HepG2 (cell line): ENCODE measurements at regions not wholly inside any gene's neighbourhood (a gene's known extent, or its start where the extent isn't known, plus 50 kb on each side); places are given as distances from the start of the nearest gene placed in this dataset.

Experiments used
- ATAC-seq: fragments of 200-7000 bp; cut with Tn5 transposase; 3 replicates; pipeline ENCODE4 v1.9.1; 2020; ENCODE audit warnings: mild to moderate bottlenecking, moderate library complexity
- BruUV-seq: library from RNA; stranded (reverse); fragments of 400-500 nt; replicated peaks from 2 replicates; lab custom pipeline; 2021; lab: Mats Ljungman, UMichigan
- CTCF ChIA-PET: fragments of 300-600 bp; formaldehyde crosslinking; extraction: SDS; loops from one replicate; lab custom pipeline; 2021; ENCODE audit warnings: low total read pairs, inconsistent platforms, low intra/inter-chr PET ratio; lab: Yijun Ruan, JAX
- POLR2A ChIA-PET: fragments of 350-600 bp; sonication (Branson Sonifier 250); formaldehyde crosslinking; loops from one replicate; lab custom pipeline; 2020; ENCODE audit warnings: antibody characterized with exemption, inconsistent platforms; lab: Yijun Ruan, JAX
- DNase-seq: peaks from one replicate; pipeline ENCODE4 v3.0.0-alpha.2; 2015; ENCODE audit warnings: low spot score
- FAIRE-seq: peaks from 3 replicates; lab custom pipeline; 2011; peaks lifted over from hg19 to GRCh38; lab: Jason Lieb, UNC
- H2AFZ ChIP-seq: one replicate; pipeline ENCODE4 v1.6.1; 2011; ENCODE audit warnings: low read length, inconsistent platforms
- H3K27ac ChIP-seq: fragments of 300-600 bp; 3 replicates; pipeline ENCODE4 v1.8.0; 2011; ENCODE audit warnings: mixed run types, mild to moderate bottlenecking, mixed read lengths, low read length, inconsistent platforms; ENCODE audit not compliant: insufficient read depth; ENCODE audit errors: extremely low read length
- H3K27me3 ChIP-seq, 2 experiments: fragments of 200-600 bp in 1 of 2; 2 replicates in 1 of 2; 3 replicates in 1 of 2; pipeline versions ENCODE4 v1.6.0 to v1.8.0; 2011; ENCODE audit warnings: low read length in 2 of 2, mild to moderate bottlenecking in 2 of 2, moderate library complexity in 2 of 2, inconsistent platforms in 1 of 2; ENCODE audit not compliant: insufficient read depth in 2 of 2, control insufficient read depth in 1 of 2
- H3K36me3 ChIP-seq, 2 experiments: fragments of 200-600 bp in 1 of 2; replicated peaks in 1 of 2; 2 replicates in 1 of 2; 3 replicates in 1 of 2; pipeline versions ENCODE4 v1.5.1 to v1.8.0; 2011; ENCODE audit warnings: low read length in 2 of 2, inconsistent platforms in 1 of 2; ENCODE audit not compliant: insufficient read depth in 2 of 2, control insufficient read depth in 1 of 2
- H3K4me1 ChIP-seq: 2 replicates; pipeline ENCODE4 v1.5.1; 2012; ENCODE audit warnings: low read length, inconsistent platforms; ENCODE audit not compliant: insufficient read depth
- H3K4me2 ChIP-seq: 2 replicates; pipeline ENCODE4 v1.6.0; 2011; ENCODE audit warnings: low read depth, low read length, inconsistent platforms
- H3K4me3 ChIP-seq, 3 experiments: fragments of 200-600 bp in 1 of 3; sonication (generic), shearing (Covaris generic) in 1 of 3; replicated peaks in 1 of 3; 2 replicates each; pipeline ENCODE4 v1.5.1; 2011 to 2016; ENCODE audit warnings: low read length in 3 of 3, inconsistent platforms in 2 of 3, low read depth in 2 of 3, mild to moderate bottlenecking in 2 of 3, control low read depth in 1 of 3, mixed read lengths in 1 of 3; ENCODE audit not compliant: insufficient read depth in 1 of 3
- H3K79me2 ChIP-seq: one replicate; pipeline ENCODE4 v1.6.1; 2011; ENCODE audit warnings: low read length, inconsistent platforms; ENCODE audit not compliant: insufficient read depth
- H3K9ac ChIP-seq: 2 replicates; pipeline ENCODE4 v1.6.0; 2011; ENCODE audit warnings: mild to moderate bottlenecking, low read depth, low read length, inconsistent platforms; ENCODE audit not compliant: insufficient read depth
- H3K9me3 ChIP-seq: 2 replicates; pipeline ENCODE4 v1.5.1; 2012; ENCODE audit warnings: mild to moderate bottlenecking, low read length
- H4K20me1 ChIP-seq: 2 replicates; pipeline ENCODE4 v1.6.0; 2011; ENCODE audit warnings: inconsistent platforms, mild to moderate bottlenecking, low read length, moderate library complexity; ENCODE audit not compliant: insufficient read depth
- CC2D1A ChIP-seq: sonication (generic); formaldehyde crosslinking; IDR thresholded peaks from 2 replicates; pipeline ENCODE4 v1.8.1; 2023; ENCODE audit warnings: mild to moderate bottlenecking, missing genetic modification reagents
- HOXD1 ChIP-seq: sonication (generic); formaldehyde crosslinking; IDR thresholded peaks from 2 replicates; pipeline ENCODE4 v1.5.0; 2020; ENCODE audit warnings: missing genetic modification reagents
- POLR2A ChIP-seq, 2 experiments: IDR thresholded peaks; 2 replicates each; pipeline ENCODE4 v1.6.1; 2011; ENCODE audit warnings: low read depth in 2 of 2, low read length in 2 of 2, mild to moderate bottlenecking in 1 of 2, moderate library complexity in 1 of 2; ENCODE audit not compliant: insufficient read depth in 1 of 2
- ZIK1 ChIP-seq: sonication (generic); formaldehyde crosslinking; IDR thresholded peaks from 2 replicates; pipeline ENCODE4 v1.5.0; 2020; ENCODE audit warnings: mild to moderate bottlenecking, low read depth, missing genetic modification reagents, borderline replicate concordance
- ZMYM4 ChIP-seq: sonication (generic); formaldehyde crosslinking; IDR thresholded peaks from 2 replicates; pipeline ENCODE4 v1.8.1; 2023; ENCODE audit warnings: mild to moderate bottlenecking, missing genetic modification reagents
- WGBS: methylation state at CpG from one replicate; pipeline ENCODE4 v1.1.6; 2017; ENCODE audit warnings: low lambda C conversion rate; 5-methylcytosine and 5-hydroxymethylcytosine counted together
- in situ Hi-C: cut with HindIII; loops from 2 replicates; pipeline ENCODE4 v1.10.0; 2017; ENCODE audit warnings: low pct_unique_long_range_greater_than_20kb; ENCODE audit not compliant: extremely low pct_ligation_motif_present
- intact Hi-C: fragments of 100-400 bp; cut with micrococcal nuclease; formaldehyde crosslinking; loops from one replicate; pipeline ENCODE4 v1.10.0; 2022; ENCODE audit not compliant: unreplicated experiment
- TF ChIP-seq, protein P1 (sequence below): sonication (generic); formaldehyde crosslinking; IDR thresholded peaks from 2 replicates; pipeline ENCODE4 v1.8.1; 2022; ENCODE audit warnings: mild to moderate bottlenecking, missing genetic modification reagents
- TF ChIP-seq, protein P2 (sequence below), 2 experiments: sonication (generic) in 1 of 2; formaldehyde crosslinking in 1 of 2; IDR thresholded peaks; 2 replicates each; pipeline versions ENCODE4 v1.4.0 to v1.6.1; 2016 to 2020; ENCODE audit warnings: borderline replicate concordance in 1 of 2, low read depth in 1 of 2, mild to moderate bottlenecking in 1 of 2, missing genetic modification reagents in 1 of 2
- TF ChIP-seq, protein P3 (sequence below): sonication (generic); formaldehyde crosslinking; IDR thresholded peaks from 2 replicates; pipeline ENCODE4 v1.4.0; 2020; ENCODE audit warnings: missing genetic modification reagents, borderline replicate concordance
- TF ChIP-seq, protein P4 (sequence below): sonication (generic); formaldehyde crosslinking; IDR thresholded peaks from 2 replicates; pipeline ENCODE4 v1.5.0; 2020; ENCODE audit warnings: missing genetic modification reagents
- TF ChIP-seq, protein P5 (sequence below): sonication (generic); formaldehyde crosslinking; IDR thresholded peaks from 2 replicates; pipeline ENCODE4 v1.5.1; 2020; ENCODE audit warnings: mild to moderate bottlenecking, missing genetic modification reagents, borderline replicate concordance
- TF ChIP-seq, protein P6 (sequence below): sonication (generic); formaldehyde crosslinking; IDR thresholded peaks from 2 replicates; pipeline ENCODE4 v1.4.0; 2020; ENCODE audit warnings: low read depth, mild to moderate bottlenecking, missing genetic modification reagents

DNA sequence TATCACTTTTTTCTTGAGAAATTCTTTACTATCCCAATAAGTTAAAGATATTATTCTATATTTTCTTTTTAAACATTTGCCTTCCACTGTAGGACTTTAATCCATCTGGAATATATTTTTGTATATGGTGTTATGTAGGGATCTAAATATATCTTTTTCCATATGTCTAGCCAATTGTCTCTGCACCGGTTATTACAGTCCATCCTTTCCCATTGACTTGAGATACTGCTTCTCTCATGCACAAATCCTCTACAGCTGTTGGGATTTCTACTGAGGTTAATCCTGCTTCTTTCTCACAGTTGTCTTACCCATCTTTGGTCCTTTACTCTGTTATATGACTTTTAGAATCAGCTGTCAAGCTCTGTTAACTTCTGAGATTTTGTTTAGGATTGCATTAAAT is 483.8 kb upstream of the CDH4 start:
- in situ Hi-C loops (no loop called here), intact Hi-C loops (no loop called here)
- Histone ChIP-seq H3K4me3 (no peak overlapping the region), H3K9ac (no peak overlapping the region), H3K36me3 (no peaks in the 10 kb centered on the region), H3K4me1 (no peaks in the 10 kb centered on the region), H3K27ac (no peak overlapping the region), H3K79me2 (no peaks in the 10 kb centered on the region), H3K27me3 (no peaks in the 10 kb centered on the region), H4K20me1 (no peaks in the 10 kb centered on the region), H3K4me2 (no peak overlapping the region), H2AFZ (no peak overlapping the region)
- no peak for FAIRE-seq
- 50% methylated on average over 1 of the region's 1 CpG for WGBS
- ChIA-PET CTCF (no interaction called here), POLR2A (no interaction called here)
- no peak for ATAC-seq
- TF ChIP-seq HOXD1 (CRISPR knock-in tag), result no peak
- TF ChIP-seq, protein P1, sequence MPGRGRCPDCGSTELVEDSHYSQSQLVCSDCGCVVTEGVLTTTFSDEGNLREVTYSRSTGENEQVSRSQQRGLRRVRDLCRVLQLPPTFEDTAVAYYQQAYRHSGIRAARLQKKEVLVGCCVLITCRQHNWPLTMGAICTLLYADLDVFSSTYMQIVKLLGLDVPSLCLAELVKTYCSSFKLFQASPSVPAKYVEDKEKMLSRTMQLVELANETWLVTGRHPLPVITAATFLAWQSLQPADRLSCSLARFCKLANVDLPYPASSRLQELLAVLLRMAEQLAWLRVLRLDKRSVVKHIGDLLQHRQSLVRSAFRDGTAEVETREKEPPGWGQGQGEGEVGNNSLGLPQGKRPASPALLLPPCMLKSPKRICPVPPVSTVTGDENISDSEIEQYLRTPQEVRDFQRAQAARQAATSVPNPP (CRISPR knock-in tag), result no peak
- no peak for TF ChIP-seq CC2D1A (CRISPR knock-in tag)
- TF ChIP-seq, protein P2, sequence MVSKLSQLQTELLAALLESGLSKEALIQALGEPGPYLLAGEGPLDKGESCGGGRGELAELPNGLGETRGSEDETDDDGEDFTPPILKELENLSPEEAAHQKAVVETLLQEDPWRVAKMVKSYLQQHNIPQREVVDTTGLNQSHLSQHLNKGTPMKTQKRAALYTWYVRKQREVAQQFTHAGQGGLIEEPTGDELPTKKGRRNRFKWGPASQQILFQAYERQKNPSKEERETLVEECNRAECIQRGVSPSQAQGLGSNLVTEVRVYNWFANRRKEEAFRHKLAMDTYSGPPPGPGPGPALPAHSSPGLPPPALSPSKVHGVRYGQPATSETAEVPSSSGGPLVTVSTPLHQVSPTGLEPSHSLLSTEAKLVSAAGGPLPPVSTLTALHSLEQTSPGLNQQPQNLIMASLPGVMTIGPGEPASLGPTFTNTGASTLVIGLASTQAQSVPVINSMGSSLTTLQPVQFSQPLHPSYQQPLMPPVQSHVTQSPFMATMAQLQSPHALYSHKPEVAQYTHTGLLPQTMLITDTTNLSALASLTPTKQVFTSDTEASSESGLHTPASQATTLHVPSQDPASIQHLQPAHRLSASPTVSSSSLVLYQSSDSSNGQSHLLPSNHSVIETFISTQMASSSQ (IDR thresholded peaks at IDR 0.05; ENCODE audit: low read depth), result no peak
- TF ChIP-seq, protein P2 (CRISPR knock-in tag; IDR thresholded peaks at IDR 0.05; ENCODE audit: borderline replicate concordance), result no peak
- TF ChIP-seq, protein P3, sequence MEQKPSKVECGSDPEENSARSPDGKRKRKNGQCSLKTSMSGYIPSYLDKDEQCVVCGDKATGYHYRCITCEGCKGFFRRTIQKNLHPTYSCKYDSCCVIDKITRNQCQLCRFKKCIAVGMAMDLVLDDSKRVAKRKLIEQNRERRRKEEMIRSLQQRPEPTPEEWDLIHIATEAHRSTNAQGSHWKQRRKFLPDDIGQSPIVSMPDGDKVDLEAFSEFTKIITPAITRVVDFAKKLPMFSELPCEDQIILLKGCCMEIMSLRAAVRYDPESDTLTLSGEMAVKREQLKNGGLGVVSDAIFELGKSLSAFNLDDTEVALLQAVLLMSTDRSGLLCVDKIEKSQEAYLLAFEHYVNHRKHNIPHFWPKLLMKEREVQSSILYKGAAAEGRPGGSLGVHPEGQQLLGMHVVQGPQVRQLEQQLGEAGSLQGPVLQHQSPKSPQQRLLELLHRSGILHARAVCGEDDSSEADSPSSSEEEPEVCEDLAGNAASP (CRISPR knock-in tag), result no peak
- TF ChIP-seq, protein P4, sequence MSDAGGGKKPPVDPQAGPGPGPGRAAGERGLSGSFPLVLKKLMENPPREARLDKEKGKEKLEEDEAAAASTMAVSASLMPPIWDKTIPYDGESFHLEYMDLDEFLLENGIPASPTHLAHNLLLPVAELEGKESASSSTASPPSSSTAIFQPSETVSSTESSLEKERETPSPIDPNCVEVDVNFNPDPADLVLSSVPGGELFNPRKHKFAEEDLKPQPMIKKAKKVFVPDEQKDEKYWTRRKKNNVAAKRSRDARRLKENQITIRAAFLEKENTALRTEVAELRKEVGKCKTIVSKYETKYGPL (CRISPR knock-in tag), result no peak
- TF ChIP-seq, protein P5, sequence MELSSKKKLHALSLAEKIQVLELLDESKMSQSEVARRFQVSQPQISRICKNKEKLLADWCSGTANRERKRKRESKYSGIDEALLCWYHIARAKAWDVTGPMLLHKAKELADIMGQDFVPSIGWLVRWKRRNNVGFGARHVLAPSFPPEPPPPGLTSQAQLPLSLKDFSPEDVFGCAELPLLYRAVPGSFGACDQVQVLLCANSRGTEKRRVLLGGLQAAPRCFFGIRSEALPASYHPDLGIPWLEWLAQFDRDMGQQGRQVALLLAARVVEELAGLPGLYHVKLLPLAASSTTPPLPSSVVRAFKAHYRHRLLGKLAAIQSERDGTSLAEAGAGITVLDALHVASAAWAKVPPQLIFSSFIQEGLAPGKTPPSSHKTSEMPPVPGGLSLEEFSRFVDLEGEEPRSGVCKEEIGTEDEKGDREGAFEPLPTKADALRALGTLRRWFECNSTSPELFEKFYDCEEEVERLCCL, result no peak
- TF ChIP-seq ZMYM4 (CRISPR knock-in tag), result no peak
- TF ChIP-seq, protein P6, sequence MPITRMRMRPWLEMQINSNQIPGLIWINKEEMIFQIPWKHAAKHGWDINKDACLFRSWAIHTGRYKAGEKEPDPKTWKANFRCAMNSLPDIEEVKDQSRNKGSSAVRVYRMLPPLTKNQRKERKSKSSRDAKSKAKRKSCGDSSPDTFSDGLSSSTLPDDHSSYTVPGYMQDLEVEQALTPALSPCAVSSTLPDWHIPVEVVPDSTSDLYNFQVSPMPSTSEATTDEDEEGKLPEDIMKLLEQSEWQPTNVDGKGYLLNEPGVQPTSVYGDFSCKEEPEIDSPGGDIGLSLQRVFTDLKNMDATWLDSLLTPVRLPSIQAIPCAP, result no peak
- no peak for TF ChIP-seq ZIK1 (CRISPR knock-in tag)
- TF ChIP-seq POLR2A (IDR thresholded peaks at IDR 0.05; ENCODE audit: insufficient read depth in 1 of 2, low read depth in 2 of 2, low read length in 2 of 2), result no peak
- TF ChIP-seq, all 625 proteins: peak for 0
- H3K9me3 ChIP-seq, result peaks cover 49% of the 10 kb centered on the region
- BruUV-seq, result no TSS peak
- no peak for DNase-seq
